Renal cortical epithelial cell (primary cell): ENCODE measurements at regions not wholly inside any gene's neighbourhood (a gene's known extent, or its start where the extent isn't known, plus 50 kb on each side); places are given as distances from the start of the nearest gene placed in this dataset.

Experiments
- DNase-seq: peaks from one replicate; pipeline ENCODE4 v3.0.0-alpha.2; 2011; ENCODE audit warnings: low read depth

DNA sequence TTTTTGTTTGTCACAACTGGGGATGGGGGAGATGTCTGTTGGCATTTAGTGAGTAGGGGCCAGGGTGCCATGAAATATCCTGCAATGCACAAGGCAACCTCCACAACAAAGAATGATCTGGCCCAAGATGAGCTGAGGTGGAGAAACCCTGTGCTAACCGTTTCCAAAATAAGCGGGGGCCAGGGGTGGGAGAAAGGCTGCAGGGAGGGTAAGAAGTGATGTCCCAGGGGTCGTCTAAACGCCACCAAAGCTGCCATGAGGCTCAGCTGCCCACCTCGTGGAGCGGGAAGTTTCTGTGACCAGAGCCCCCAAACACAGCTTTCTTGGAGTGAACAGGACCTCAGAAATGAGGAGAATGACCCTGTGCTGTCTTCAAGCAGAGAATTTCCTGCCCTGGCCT, 76.5 kb upstream of the CDH5 start:
- no peak for DNase-seq

DNA sequence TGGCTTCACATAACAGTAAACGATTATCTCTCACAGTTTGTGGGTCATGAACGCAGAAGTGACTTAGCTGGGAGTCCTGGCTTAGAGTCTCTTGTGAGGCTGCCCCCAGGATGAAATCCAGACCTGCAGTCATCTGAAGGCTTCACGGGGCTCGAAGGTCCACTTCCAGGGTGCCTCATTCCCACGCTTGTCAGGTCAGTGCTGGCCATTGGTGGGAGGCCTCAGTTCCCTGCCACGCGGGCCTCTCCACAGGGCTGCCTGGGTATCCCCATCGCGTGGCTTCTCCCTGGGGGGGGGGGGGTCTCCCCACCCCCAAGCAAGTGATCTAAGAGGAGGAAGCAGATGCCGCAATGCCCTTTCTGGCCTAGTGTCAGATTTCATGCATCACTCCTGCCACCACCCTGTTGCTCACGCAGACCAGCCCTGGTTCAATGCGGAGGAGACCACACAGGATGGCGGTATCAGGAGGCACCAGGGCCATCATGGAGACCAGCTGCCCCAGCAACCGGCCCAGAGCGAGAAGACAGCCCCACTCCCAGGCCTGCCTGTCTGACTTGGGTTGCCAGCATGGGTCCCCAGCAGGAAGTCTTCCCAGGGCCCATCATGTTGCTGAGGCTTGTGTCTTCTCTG, 77.3 kb upstream of the CDH5 start:
- DNase-seq, result no peak

DNA sequence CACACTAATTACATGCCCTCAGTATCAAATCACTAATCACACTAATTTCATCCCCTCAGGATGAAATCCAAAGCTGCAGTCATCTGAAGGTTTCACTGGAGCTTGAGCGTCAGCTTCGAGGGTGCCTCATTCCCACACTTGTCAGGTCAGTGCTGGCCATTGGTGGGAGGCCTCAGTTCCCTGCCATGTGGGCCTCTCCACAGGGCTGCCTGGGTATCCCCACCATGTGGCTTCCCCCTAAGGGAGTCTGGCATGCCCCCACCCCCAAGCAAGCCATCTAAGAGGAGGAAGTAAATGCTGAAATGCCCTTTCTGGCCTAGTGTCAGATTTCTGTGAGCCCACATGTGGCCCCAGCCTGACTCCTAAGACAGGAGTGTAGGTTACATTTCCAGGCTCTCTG, 78.6 kb upstream of the CDH5 start:
- DNase-seq, result no peak

DNA sequence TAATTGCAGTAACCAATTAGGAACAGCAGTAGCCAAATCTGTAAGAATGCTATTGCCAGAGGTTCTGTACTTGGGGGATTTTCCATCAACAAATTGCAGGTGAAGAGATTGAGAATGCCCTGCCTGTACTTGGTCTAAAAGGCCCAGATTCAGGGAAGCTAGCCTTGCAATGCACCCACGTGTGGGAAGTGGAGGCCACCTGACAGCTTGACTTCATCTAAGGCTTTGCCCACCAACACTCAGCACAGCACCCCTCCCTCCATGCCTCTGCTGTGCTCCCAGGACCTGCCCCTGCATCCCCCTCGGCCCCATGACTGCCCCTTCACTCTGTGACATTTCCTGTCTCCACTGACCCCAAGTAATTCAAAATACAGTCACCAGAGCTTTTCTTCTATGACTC, 79.1 kb upstream of the CDH5 start:
- no peak for DNase-seq

DNA sequence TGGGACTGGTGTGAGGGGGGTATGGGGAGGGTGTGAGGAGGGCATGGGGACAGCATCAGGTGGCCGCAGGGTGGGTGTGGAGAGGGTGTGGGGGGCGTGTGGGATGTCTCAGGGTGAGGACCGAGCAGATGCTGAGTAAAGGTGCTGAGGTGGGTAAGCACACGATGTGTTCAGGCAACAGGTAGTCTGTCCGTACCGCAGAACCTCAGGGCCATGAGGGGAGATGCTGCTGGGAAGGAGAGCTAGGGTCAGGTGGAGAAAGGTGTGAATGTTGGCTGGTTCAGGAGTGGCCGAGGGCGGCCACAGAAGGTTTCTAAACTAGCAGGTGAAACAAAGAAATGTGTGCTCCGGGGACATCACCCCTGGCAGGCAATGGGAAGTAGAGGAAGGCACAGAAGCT, 80.0 kb upstream of the CDH5 start:
- no peak for DNase-seq

DNA sequence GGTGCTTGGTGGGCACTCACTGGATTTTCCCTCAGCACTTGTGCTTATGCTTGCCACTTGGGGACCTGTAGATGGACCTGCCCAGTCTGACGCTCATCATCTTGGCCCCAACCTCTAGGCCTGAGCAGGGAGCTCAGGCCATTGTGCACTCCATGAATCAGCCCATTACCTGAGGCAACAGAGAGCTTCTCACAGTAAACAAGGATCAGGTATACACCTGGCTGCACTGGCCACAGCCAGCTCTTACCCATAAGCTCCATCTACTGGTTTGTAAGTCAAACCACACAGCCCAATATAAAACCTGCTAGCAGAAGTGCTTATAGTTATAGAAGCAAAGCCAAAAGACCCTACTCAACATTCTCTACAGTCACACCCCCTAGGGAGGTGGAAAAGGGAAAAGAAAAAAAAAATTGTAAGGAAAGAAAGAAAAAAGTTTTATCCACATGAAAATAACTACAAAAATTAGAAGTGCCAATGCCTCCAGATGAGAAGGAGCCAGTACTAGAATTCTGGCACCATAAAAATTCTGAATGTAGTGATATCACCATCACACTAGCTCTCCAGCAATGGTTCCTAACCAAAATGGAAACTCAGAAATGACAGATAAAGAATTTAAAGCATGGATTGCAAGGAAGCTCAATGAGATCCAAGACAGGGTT, 87.8 kb upstream of the CDH5 start:
- peak; percentile 38 for DNase-seq

DNA sequence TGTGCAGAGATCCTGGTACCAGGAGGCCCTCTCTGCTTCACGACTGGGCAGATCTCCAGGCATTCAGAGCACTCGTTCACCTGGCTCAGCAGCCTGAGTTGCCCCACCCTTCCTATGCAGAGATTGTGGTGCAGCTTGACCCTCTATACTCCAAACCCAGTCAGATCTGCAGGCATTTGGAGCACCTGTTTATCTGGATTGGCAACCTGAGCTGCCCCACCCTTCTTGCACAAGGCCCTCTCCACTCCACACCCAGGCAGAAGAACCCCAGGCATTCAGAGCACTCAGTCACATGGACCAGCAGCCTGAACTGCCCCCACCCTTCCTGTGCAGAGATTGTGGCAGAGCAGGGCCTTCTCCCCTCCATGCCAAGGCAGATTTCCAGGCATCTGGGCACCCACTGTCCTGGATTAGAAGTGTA, 88.4 kb upstream of the CDH5 start:
- DNase-seq, result peak; percentile 41

DNA sequence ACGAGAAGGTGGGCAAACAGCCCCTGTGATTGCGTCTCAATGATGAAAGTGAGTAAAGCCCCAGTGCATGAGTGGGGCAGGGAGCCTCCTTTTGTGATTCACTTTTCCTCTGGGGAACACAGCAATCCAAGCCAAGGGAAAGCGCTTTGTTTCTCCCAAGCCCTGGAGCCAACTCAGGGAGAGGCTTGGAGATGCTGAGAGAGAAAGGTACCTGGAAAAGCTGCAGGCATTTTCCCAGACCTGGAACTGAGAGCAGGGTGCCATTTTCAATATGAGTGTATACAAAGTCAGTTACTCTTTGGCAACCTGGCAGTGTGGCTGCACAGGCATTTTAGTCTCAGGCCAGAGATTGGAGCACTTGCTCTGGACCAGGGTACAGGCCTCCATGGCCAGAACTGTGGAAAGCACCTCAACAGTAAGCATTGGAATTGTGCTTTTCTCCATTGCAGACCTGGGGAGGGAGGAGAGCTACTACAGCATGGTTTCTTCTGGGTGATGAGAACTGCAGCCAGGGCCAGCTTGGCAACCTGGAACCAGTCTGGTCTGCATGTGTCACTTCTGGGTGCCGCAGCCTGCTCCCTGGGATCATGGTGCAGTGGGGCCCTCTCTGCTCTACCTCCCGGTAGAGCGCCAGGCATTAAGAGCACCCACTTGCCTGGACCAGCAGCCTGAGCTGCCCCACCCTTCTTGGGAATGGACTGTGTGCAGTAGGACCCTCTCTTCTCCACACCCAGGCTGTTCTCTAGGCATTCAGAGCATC, 89.0 kb upstream of the CDH5 start:
- DNase-seq, result no peak

DNA sequence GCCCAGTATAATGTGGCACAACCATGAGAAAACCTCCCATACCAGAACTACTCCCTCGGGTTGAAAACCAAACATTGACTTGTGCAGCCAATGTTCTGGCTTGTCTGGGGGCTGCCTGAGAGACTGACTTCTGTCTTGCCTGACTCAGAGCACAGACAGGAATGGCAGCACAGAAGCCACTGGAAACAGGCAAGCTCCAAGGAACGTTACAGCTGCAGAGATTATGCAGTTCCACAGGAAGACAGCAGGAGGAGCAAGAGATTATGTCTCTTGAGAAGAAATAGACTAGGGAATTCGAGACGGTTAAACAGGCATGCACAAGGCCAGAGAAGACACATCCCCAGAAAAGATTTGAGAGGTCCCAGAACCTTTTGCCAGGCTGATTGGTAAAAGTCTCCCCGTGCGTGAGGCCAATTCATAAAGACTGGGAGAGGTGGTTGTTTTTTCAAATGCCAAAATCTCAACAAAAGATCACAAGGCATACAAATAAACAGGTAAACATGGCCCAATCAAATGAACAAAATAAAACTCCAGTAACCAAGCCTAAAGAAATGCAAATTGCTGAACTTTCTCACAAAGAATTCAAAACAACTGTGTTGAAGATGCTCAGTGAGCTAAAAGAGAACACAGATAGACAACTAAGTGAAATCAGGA, 90.6 kb upstream of the CDH5 start:
- DNase-seq, result peak; percentile 65

DNA sequence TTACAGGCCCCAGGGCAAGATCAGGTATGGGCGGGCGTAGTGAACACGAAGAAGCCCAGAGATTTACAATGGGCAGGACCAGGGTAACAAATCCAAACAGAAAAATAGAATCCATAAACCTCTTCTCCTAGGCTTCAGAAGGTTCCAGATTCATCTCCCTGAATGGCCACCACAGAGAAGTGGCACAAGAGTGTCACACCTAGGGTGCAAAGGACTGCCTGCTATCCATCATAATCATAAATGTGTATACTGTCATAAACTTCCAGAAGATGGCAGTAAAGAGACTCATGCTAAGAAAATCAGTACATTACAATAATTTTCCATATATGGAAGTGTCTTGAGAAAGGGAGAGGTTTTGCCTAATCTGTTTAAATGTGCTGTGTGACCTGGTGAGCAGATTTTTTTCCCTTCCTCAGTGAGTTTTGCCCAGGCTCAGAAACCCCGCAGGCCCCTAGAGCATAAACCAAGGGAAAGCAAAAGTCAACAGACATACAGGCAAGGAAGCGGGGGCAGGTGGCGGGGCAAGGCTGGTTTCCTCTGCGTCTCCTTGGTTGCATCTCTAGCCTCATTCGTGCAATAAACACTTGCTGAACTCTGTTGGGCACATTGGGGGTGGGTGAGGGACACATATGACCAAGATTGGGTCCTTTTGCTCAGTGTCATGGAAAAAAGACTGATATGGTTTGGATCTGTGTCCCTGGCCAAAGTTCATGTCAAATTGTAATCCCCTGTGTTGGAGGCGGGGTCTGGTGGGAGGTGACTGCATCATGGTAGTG, 92.0 kb upstream of the CDH5 start:
- peak; percentile 8 for DNase-seq

DNA sequence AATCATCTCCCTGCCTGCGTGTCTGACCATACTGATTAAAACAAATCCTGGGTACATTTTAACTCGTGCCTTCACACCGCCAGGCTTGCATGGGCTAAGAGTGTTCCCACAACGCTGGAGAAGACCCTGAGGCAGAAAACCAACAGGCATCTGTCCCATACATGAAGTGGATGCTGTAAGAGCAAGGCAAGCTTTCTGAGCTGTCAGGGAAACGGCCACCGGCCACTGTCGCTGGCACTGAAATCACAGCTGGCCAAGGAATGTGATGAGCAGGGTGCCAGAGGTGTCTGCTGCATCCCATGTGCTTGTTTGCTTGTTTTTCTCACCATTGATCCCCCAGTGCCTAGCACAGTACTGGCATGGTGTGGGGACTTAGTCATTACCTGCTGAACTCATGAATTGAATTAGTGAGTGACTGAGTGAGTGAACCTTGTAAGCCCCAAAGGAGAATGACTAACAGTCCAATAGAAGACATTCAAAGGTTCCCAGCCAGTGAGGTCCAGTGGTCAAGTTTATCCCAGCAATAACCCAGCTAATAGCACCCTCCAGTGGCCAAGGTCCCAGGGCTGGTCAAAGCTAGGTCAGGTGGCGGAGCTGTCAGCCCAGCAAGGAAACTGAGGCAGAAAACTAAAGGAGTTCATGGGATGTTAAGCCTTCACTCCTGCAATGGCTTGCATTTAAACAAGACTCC, 92.7 kb upstream of the CDH5 start:
- DNase-seq, result peak; percentile 16

DNA sequence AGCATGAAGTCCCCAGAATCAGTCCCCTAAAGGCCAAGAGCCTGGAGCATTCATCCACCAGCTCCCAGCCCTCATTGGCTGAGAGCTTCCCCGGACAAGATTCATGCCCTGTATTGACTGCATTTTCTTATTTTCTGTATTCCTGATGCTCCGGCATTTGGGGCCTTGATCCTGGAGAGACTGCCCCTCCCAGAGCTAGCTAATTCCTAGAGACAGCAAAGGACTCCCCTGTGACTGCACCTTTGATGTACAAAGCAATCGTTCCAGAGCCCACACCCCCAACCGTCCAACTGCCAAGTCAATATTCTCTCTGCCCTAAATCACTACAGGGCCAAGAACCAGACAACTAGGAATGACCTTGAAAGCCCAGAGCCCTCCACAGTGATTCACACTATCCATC, 93.4 kb upstream of the CDH5 start:
- DNase-seq, result no peak

DNA sequence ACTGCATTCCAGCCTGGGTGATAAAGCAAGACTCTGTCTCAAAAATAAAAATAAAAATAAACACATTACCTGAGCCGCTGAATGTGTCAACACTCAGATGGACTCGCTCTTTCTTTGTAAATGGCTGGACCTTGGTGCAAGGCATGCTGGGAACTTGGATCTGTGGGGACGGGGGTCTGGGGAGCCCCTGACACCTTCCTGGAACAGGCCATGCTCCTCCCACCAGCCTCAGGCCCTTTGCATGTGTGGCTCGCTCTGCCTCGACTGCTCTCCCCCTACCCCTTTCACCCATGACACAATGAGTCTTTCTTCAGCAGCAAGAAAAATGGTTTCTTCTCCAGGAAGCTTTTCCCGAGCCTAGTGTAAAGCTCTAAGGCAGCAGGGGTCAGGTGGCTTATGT, 94.0 kb upstream of the CDH5 start:
- no peak for DNase-seq

DNA sequence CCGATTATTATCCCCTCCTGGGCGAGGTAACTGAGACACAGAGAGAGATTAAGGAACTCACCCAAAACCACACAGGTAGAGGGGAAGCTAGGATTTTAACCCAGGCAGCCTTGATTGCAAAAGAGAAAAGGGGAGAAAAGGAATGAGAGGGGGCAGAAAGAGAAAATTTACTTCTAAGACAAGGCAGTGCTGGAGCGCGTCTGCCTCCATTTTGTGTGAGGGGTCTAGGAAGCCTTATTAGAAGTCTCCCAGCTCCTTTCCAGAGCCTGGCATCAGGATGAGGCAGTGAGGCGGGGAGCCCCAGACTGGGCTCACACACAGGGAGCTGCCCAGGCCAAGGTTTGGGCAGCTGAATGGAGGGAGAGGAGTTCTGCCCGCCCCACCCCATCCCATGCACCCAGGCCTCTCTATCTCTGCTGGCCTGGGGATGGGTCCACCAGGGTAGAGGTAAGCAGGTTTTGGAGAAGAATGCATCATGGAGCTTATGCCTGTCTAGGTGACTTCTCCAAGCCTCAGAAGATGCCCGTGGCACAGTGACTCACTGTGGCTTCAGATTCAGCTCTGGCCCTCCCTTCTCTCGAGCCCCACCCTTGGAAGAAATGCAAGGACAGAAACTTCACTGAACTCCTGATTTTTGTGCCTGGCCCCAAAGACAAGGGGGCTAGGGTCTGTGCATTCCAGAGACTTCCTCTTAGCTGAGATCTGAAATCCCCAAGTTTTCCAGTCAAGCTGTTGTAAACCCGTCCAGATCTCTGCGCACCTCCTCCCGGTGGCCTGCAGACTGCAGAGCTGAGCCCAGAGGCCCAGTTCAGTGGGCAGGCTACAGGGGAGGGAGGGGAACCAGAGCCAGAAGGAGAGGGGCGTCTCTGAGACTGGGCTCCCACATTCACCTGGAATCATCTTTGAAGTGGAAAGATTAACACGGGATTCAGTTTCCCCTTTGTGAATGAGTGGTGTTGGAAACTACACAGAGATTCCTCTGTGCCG, 95.1 kb upstream of the CDH5 start:
- DNase-seq, result no peak

DNA sequence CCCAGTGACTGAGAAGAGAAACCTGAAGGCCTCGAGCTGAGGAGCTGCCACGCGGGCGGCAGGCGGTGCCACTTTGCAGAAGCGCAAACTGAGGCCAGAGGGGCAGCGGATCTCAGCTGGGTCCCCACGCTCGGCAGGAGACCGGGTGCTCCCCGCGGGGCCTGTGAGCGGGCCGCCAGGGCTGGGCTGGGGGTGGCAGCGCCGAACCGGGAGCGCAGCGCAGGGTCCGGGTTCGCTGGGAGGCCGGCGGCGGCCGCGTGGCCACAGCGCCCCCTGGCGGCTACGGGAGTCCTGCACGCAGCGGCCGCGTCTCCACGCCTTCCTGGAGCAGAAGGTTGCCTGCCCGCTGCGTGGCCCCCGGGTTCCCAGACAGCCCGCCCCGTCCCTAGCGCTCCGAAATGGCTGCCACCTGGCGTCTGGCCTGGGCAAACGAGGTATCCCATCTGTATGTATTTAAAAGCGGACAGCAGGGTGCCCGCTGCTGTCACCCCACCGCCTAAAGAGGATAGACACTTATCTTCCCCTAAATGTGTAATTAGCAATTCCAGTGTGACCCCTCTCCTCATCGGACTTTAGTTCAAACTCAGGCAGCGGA, 96.1 kb upstream of the CDH5 start:
- DNase-seq, result no peak

DNA sequence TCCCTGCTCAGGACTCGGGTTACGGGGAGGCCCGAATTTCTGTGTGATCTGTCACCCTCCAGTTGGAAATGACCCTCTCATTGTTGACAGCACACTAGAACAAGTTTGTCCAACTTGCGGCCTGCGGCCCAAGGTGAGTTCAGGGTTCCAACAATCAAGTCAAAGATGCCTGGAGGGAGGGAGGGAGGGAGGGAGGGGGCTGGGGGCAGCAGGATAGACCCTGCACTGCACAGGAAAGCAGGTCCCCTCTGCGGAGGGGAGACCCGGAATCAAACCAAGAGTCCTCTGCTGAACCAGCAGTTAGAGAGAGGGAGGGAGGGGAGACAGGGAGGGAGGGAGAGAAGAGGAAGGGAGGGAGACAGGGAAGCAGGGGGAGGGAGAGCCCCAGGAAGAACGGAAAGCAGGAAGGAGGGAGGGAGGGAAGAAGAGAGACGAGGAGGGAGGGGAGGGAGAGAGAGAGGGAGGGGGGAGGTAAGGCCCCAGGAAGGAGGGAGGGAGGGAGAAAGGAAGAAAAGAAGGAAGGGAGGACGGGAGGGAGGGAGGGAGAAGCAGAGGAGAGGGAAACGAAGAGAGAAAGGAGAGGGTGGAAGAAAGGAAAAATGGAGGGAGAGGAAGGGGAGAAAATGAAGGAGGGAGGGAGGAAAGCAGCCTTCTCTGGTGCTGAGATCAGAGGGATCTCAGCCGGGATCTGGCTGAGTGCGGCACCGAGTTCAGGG, 96.7 kb upstream of the CDH5 start:
- no peak for DNase-seq

DNA sequence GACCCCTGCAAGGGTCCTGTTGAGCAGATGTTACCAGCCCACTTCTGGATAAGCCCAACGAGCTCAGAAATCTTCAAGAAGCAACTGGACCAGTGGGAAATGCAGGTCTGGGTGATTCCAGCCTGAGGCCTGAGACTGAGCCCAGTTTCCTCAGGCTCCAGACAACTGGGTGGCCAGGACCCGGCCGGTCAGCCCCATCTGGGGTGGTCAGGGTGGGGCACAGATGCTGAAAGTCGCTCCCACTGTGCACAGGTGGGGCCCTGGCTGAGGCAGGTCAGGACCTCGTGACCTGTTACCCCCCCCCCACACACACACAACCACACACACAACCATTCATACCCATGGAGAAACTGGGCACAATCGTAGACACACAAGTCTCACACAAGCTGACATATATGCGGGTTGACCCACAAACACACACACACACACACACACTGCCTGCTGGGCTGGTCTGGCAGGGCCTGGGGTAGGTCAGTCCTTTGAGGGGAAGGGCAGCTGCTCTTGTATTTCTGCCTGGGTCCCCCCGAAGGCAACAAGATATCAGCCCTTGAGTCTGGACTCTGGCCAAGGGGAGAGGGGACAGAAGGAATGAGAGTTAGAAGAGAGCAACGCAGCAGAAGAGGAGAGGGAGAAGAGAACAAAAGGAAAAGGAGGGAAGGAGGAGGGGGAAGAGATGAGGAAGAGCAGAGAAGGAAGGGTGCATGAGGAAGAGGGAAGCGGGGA, 99.0 kb upstream of the CDH5 start:
- no peak for DNase-seq
